ENCODE measurements at regions not wholly inside any gene's neighbourhood (a gene's known extent, or its start where the extent isn't known, plus 50 kb on each side); places are given as distances from the start of the nearest gene placed in this dataset.

DNA sequence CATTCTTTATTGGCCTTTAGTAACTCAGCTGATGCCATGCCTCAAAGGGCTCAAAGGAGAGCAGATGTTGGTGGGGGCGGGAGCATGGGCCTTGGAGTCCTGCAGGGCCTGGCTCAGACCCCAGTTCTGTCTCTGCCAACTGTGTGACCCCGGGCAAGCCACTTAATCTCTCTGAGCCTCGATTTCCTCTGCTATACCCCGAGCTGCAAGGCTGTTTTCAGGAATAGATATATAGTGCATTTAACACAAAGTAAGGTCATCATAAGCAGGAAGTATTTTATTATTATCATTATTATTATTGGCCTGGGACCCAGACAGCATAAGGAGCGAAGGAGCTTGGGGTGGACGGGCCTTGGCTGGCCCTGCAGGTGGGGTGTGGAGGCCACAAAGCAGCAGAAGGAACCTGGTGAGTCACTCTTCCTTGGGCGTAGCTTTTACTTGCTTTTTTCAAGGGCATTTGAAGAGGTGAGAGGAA is 162.7 kb downstream of the INHBB start:
- Mint-ChIP-seq H3K27ac (no peak overlapping the region), H3K36me3 (ENCODE audit: insufficient read depth in 1 of 3, low read depth in 3 of 3) (no peaks in the 10 kb centered on the region), H3K9me3 (no peaks in the 10 kb centered on the region; a peak in 1 of 5 replicates), H3K27me3 (ENCODE audit: low read depth) (peaks cover 87% of the 10 kb centered on the region), H3K4me1 (peaks cover 4 to 9% of the 10 kb centered on the region in 2 experiments; a peak in 3 of 4 replicates), H3K4me3 (no peak overlapping the region; a peak in 1 of 5 replicates)
- H3T11ph ChIP-seq (ENCODE audit: low read length), result no peak overlapping the region
- H4K20me1 ChIP-seq (ENCODE audit: control insufficient read depth, insufficient read depth, insufficient read length), result no peaks in the 10 kb centered on the region
- H4K5ac ChIP-seq (ENCODE audit: insufficient read length, low read depth, low read length), result no peak overlapping the region
- no peaks in the 10 kb centered on the region for H3K79me2 ChIP-seq (ENCODE audit: insufficient read depth, low read length)
- TF ChIP-seq, protein P1, sequence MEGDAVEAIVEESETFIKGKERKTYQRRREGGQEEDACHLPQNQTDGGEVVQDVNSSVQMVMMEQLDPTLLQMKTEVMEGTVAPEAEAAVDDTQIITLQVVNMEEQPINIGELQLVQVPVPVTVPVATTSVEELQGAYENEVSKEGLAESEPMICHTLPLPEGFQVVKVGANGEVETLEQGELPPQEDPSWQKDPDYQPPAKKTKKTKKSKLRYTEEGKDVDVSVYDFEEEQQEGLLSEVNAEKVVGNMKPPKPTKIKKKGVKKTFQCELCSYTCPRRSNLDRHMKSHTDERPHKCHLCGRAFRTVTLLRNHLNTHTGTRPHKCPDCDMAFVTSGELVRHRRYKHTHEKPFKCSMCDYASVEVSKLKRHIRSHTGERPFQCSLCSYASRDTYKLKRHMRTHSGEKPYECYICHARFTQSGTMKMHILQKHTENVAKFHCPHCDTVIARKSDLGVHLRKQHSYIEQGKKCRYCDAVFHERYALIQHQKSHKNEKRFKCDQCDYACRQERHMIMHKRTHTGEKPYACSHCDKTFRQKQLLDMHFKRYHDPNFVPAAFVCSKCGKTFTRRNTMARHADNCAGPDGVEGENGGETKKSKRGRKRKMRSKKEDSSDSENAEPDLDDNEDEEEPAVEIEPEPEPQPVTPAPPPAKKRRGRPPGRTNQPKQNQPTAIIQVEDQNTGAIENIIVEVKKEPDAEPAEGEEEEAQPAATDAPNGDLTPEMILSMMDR (conservative IDR thresholded peaks at IDR 0.05), result no peak
- no peak overlapping the region for H2BK15ac ChIP-seq (ENCODE audit: low read depth, low read length)
- no peak overlapping the region for H3K27ac ChIP-seq (ENCODE audit: insufficient read length, low read depth, low read length)
- H3K27me3 ChIP-seq (ENCODE audit: insufficient read depth, low read length), result no peaks in the 10 kb centered on the region
- H2AK5ac ChIP-seq (ENCODE audit: insufficient read length, low read length), result no peak overlapping the region
- H3K23ac ChIP-seq (ENCODE audit: insufficient read length, low read depth, low read length), result no peak overlapping the region
- no CpG with 5 or more reads among the region's 7 CpGs for WGBS (ENCODE audit: extremely low coverage, insufficient read length, low lambda C conversion rate)
- H2BK12ac ChIP-seq (ENCODE audit: insufficient read length, low read depth, low read length), result no peak overlapping the region
- no peak overlapping the region for H3K56ac ChIP-seq (ENCODE audit: insufficient read length, low read depth, low read length)
- H2BK5ac ChIP-seq (ENCODE audit: insufficient read length, low read length), result no peak overlapping the region
- no peak for DNase-seq
- no peaks in the 10 kb centered on the region for H3K4me1 ChIP-seq (ENCODE audit: insufficient read depth, low read length)
- no peak overlapping the region for H2BK20ac ChIP-seq (ENCODE audit: low read depth, low read length, poor library complexity, severe bottlenecking)
- H3K9me3 ChIP-seq (ENCODE audit: control insufficient read depth, low read depth, low read length), result no peaks in the 10 kb centered on the region
- no peak overlapping the region for H3K4me2 ChIP-seq (ENCODE audit: insufficient read depth, insufficient read length, low read length)
- H3K79me1 ChIP-seq (ENCODE audit: insufficient read depth, low read depth, low read length, poor library complexity, severe bottlenecking), result no peaks in the 10 kb centered on the region
- H4K91ac ChIP-seq (ENCODE audit: insufficient read length, low read depth, low read length), result no peak overlapping the region
- H2AFZ ChIP-seq (ENCODE audit: low read length), result no peak overlapping the region
- H3K14ac ChIP-seq (ENCODE audit: insufficient read depth, low read length), result no peak overlapping the region
- no peak overlapping the region for H2BK120ac ChIP-seq (ENCODE audit: low read depth, low read length, poor library complexity, severe bottlenecking)
- H3K18ac ChIP-seq (ENCODE audit: insufficient read length, low read depth, low read length), result no peak overlapping the region
- no peak overlapping the region for H3K9ac ChIP-seq (ENCODE audit: extremely low read depth, insufficient read length, low read length)
- H3K4ac ChIP-seq (ENCODE audit: low read depth, low read length), result no peak overlapping the region
- H4K8ac ChIP-seq (replicated peaks; ENCODE audit: insufficient read length, low read depth, low read length), result no peak overlapping the region
- no peaks in the 10 kb centered on the region for H3K23me2 ChIP-seq (ENCODE audit: insufficient read length, low read depth, low read length, poor library complexity, severe bottlenecking)

Data from H9 (cell line).